HCT116 (cell line): ENCODE measurements at regions not wholly inside any gene's neighbourhood (a gene's known extent, or its start where the extent isn't known, plus 50 kb on each side); places are given as distances from the start of the nearest gene placed in this dataset.
"Not testable (repeated sequence)": the region's sequence is repeated elsewhere in the genome, so short reads cannot be mapped to it uniquely, and the experiment has no call there.

Experiments used
- ATAC-seq: fragments of 200-7000 bp; cut with Tn5 transposase; 2 replicates; pipeline ENCODE4 v1.9.1; 2020; ENCODE audit warnings: mild to moderate bottlenecking, moderate library complexity
- BruUV-seq: library from RNA; stranded (reverse); fragments of 400-500 nt; replicated peaks from 2 replicates; lab custom pipeline; 2021; lab: Mats Ljungman, UMichigan
- CTCF ChIA-PET: fragments of 300-600 bp; sonication (Branson Sonifier 250); formaldehyde crosslinking; loops from one replicate; lab custom pipeline; 2021; ENCODE audit warnings: antibody characterized with exemption; lab: Charles Lee
- POLR2A ChIA-PET: fragments of 300-600, 350-600 bp; sonication (Branson Sonifier 250); formaldehyde crosslinking; loops from one replicate; lab custom pipeline; 2021; ENCODE audit warnings: antibody characterized with exemption; lab: Charles Lee
- RAD21 ChIA-PET, 2 experiments: fragments of 300-600 bp; sonication (Branson Sonifier 250); formaldehyde crosslinking; loops; one replicate each; lab custom pipeline; 2023; ENCODE audit warnings: low total read pairs in 2 of 2; ENCODE audit not compliant: uncharacterized antibody in 2 of 2, unreplicated experiment in 2 of 2, low non-redundant PET in 1 of 2; lab: Charles Lee
- DNase-seq: peaks from one replicate; pipeline ENCODE4 v3.0.0-alpha.2; 2010; ENCODE audit warnings: low read depth, low spot score
- H2AFZ ChIP-seq: fragments of 200-600 bp; shearing (Covaris generic), sonication (generic); 2 replicates; pipeline ENCODE4 v1.6.1; 2017; ENCODE audit warnings: low read depth, mixed run types, mixed read lengths, antibody characterized with exemption, low read length; ENCODE audit not compliant: poor library complexity, severe bottlenecking
- H3K27ac ChIP-seq: 2 replicates; pipeline ENCODE4 v1.5.1; 2012; ENCODE audit warnings: low read depth, low read length
- H3K27me3 ChIP-seq: fragments of 200-600 bp; sonication (generic); 2 replicates; pipeline ENCODE4 v1.6.1; 2016; ENCODE audit warnings: mixed run types, low read length, mixed read lengths; ENCODE audit not compliant: insufficient read depth
- H3K36me3 ChIP-seq, 2 experiments: fragments of 200-500 bp in 1 of 2; fragments of 200-600 bp in 1 of 2; sonication (Bioruptor generic) in 1 of 2; sonication (generic) in 1 of 2; 2 replicates each; pipeline versions ENCODE4 v1.5.1 to v1.6.1; 2014 to 2016; ENCODE audit warnings: low read length in 2 of 2, inconsistent platforms in 1 of 2, mixed read lengths in 1 of 2, mixed run types in 1 of 2; ENCODE audit not compliant: insufficient read depth in 2 of 2, control insufficient read depth in 1 of 2
- H3K4me1 ChIP-seq, 2 experiments: fragments of 200-600 bp in 1 of 2; sonication (generic) in 1 of 2; 2 replicates each; pipeline versions ENCODE4 v1.5.1 to v1.6.1; 2012 to 2017; ENCODE audit warnings: low read length in 2 of 2, inconsistent platforms in 1 of 2, mild to moderate bottlenecking in 1 of 2, mixed read lengths in 1 of 2, mixed run types in 1 of 2, moderate library complexity in 1 of 2; ENCODE audit not compliant: insufficient read depth in 2 of 2, control insufficient read depth in 1 of 2
- H3K4me2 ChIP-seq: fragments of 200-600 bp; sonication (generic); 2 replicates; pipeline ENCODE4 v1.6.1; 2017; ENCODE audit warnings: mixed run types, low read length, mixed read lengths
- H3K4me3 ChIP-seq, 2 experiments: fragments of 200-600 bp in 1 of 2; sonication (generic) in 1 of 2; replicated peaks in 1 of 2; 2 replicates each; pipeline ENCODE4 v1.5.1; 2011 to 2016; ENCODE audit warnings: low read length in 2 of 2, control low read depth in 1 of 2, low read depth in 1 of 2, mild to moderate bottlenecking in 1 of 2, mixed read lengths in 1 of 2, mixed run types in 1 of 2
- H3K79me2 ChIP-seq: fragments of 200-600 bp; sonication (generic); 2 replicates; pipeline ENCODE4 v1.6.1; 2017; ENCODE audit warnings: mild to moderate bottlenecking, mixed run types, low read length, moderate library complexity, mixed read lengths; ENCODE audit not compliant: insufficient read depth
- H3K9ac ChIP-seq: fragments of 200-600 bp; sonication (generic); 2 replicates; pipeline ENCODE4 v1.6.1; 2016; ENCODE audit warnings: low read length, mixed read lengths
- H3K9me2 ChIP-seq: fragments of 200-600 bp; sonication (generic), shearing (Covaris generic); 2 replicates; pipeline ENCODE4 v1.6.1; 2017; ENCODE audit warnings: mixed run types, mild to moderate bottlenecking, moderate library complexity; ENCODE audit not compliant: insufficient read depth
- H3K9me3 ChIP-seq, 2 experiments: fragments of 200-500 bp in 1 of 2; fragments of 200-600 bp in 1 of 2; sonication (Bioruptor generic) in 1 of 2; sonication (generic) in 1 of 2; 2 replicates each; pipeline ENCODE4 v1.6.1; 2014 to 2017; ENCODE audit warnings: low read length in 2 of 2, mixed read lengths in 2 of 2, inconsistent platforms in 1 of 2, low read depth in 1 of 2, mild to moderate bottlenecking in 1 of 2, mixed run types in 1 of 2, moderate library complexity in 1 of 2; ENCODE audit not compliant: control insufficient read depth in 1 of 2, insufficient read depth in 1 of 2
- H4K20me1 ChIP-seq: fragments of 200-600 bp; sonication (generic), shearing (Covaris generic); 2 replicates; pipeline ENCODE4 v1.6.1; 2017; ENCODE audit warnings: mixed run types, mild to moderate bottlenecking, moderate library complexity; ENCODE audit not compliant: insufficient read depth
- CEBPB ChIP-seq: IDR thresholded peaks from 2 replicates; pipeline ENCODE4 v1.6.1; 2012; ENCODE audit warnings: low read depth
- EGR1 ChIP-seq: IDR thresholded peaks from 2 replicates; pipeline ENCODE4 v1.6.1; 2012; ENCODE audit warnings: low read depth
- ELF1 ChIP-seq: IDR thresholded peaks from 2 replicates; pipeline ENCODE4 v1.6.1; 2012; ENCODE audit warnings: low read depth, borderline replicate concordance
- EZH2 ChIP-seq: fragments of 200-600 bp; sonication (generic); IDR thresholded peaks from 2 replicates; pipeline ENCODE4 v1.6.1; 2017; ENCODE audit warnings: antibody characterized with exemption, mixed run types
- EZH2phosphoT487 ChIP-seq: fragments of 200-600 bp; IDR thresholded peaks from 2 replicates; pipeline ENCODE4 v1.6.1; 2018; ENCODE audit warnings: antibody characterized with exemption, borderline replicate concordance
- FOSL1 ChIP-seq: IDR thresholded peaks from 2 replicates; pipeline ENCODE4 v1.6.1; 2012; ENCODE audit warnings: low read depth
- POLR2A ChIP-seq: IDR thresholded peaks from 2 replicates; pipeline ENCODE4 v1.7.0; 2011; ENCODE audit warnings: borderline replicate concordance; ENCODE audit not compliant: insufficient read depth, insufficient read length; ENCODE audit errors: extremely low read depth
- SIN3A ChIP-seq: IDR thresholded peaks from 2 replicates; pipeline ENCODE4 v1.6.1; 2012; ENCODE audit warnings: low read depth
- TCF7L2 ChIP-seq: IDR thresholded peaks from 2 replicates; pipeline ENCODE4 v1.7.0; 2011; ENCODE audit warnings: borderline replicate concordance, inconsistent platforms; ENCODE audit not compliant: insufficient read depth, insufficient read length; ENCODE audit errors: extremely low read depth
- ZFX ChIP-seq: fragments of 450-650 bp; IDR thresholded peaks from 2 replicates; pipeline ENCODE4 v1.6.1; 2017
- ZNF274 ChIP-seq: fragments of 200-500 bp; sonication (Bioruptor generic); IDR thresholded peaks from 2 replicates; pipeline ENCODE4 v1.6.1; 2014; ENCODE audit warnings: mild to moderate bottlenecking, low read depth, low read length, inconsistent platforms
- intact Hi-C: fragments of 100-400 bp; cut with micrococcal nuclease; formaldehyde crosslinking; loops from 2 replicates; pipeline ENCODE4 v1.10.0; 2022
- TF ChIP-seq, protein P1 (sequence below): IDR thresholded peaks from 2 replicates; pipeline ENCODE4 v1.6.1; 2012; ENCODE audit warnings: low read depth
- TF ChIP-seq, protein P2 (sequence below): IDR thresholded peaks from 2 replicates; pipeline ENCODE4 v1.6.1; 2012
- TF ChIP-seq, protein P3 (sequence below): IDR thresholded peaks from 2 replicates; pipeline ENCODE4 v1.6.1; 2012

DNA sequence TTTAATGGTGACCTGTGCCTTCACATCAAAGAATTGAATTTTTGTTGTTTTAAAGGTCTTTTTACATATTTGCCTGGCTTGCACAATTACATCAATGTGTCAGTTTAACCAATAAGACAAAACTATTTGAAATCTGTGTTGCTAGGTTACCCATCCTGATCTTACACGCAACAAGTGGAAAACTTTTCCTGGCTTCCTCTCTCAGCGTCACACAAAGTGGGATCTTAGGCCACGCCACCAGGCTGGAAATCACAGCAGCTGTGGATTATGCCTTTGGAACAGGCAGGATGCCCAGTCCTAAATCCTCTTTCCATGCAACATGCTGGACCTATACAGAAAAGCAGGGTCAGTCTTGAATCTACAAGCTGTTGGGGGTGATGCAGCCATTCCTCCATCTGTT, 298.2 kb upstream of the HNRNPA3 start:
- Histone ChIP-seq H3K9me3 (no peaks in the 10 kb centered on the region), H3K4me3 (no peak overlapping the region), H4K20me1 (no peaks in the 10 kb centered on the region), H3K27me3 (peaks cover 20% of the 10 kb centered on the region), H3K27ac (no peak overlapping the region), H3K4me1 (no peaks in the 10 kb centered on the region), H3K79me2 (no peaks in the 10 kb centered on the region), H3K9ac (no peak overlapping the region), H3K36me3 (no peaks in the 10 kb centered on the region), H3K4me2 (no peak overlapping the region), H3K9me2 (no peaks in the 10 kb centered on the region), H2AFZ (no peak overlapping the region)
- intact Hi-C loops = no loop called here
- no TSS peak for BruUV-seq
- ChIA-PET POLR2A (no interaction called here), RAD21 (no interaction called here), CTCF (no interaction called here)
- no peak for DNase-seq
- ATAC-seq = no peak
- TF ChIP-seq ZFX (no peak), FOSL1 (no peak), EZH2 (no peak), ELF1 (no peak), CEBPB (no peak), POLR2A (no peak), TCF7L2 (no peak), EGR1 (no peak), SIN3A (no peak), EZH2phosphoT487 (no peak), ZNF274 (no peak)
- TF ChIP-seq, protein P1, sequence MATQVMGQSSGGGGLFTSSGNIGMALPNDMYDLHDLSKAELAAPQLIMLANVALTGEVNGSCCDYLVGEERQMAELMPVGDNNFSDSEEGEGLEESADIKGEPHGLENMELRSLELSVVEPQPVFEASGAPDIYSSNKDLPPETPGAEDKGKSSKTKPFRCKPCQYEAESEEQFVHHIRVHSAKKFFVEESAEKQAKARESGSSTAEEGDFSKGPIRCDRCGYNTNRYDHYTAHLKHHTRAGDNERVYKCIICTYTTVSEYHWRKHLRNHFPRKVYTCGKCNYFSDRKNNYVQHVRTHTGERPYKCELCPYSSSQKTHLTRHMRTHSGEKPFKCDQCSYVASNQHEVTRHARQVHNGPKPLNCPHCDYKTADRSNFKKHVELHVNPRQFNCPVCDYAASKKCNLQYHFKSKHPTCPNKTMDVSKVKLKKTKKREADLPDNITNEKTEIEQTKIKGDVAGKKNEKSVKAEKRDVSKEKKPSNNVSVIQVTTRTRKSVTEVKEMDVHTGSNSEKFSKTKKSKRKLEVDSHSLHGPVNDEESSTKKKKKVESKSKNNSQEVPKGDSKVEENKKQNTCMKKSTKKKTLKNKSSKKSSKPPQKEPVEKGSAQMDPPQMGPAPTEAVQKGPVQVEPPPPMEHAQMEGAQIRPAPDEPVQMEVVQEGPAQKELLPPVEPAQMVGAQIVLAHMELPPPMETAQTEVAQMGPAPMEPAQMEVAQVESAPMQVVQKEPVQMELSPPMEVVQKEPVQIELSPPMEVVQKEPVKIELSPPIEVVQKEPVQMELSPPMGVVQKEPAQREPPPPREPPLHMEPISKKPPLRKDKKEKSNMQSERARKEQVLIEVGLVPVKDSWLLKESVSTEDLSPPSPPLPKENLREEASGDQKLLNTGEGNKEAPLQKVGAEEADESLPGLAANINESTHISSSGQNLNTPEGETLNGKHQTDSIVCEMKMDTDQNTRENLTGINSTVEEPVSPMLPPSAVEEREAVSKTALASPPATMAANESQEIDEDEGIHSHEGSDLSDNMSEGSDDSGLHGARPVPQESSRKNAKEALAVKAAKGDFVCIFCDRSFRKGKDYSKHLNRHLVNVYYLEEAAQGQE = no peak
- TF ChIP-seq, protein P2, sequence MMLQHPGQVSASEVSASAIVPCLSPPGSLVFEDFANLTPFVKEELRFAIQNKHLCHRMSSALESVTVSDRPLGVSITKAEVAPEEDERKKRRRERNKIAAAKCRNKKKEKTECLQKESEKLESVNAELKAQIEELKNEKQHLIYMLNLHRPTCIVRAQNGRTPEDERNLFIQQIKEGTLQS = no peak
- TF ChIP-seq, protein P3, sequence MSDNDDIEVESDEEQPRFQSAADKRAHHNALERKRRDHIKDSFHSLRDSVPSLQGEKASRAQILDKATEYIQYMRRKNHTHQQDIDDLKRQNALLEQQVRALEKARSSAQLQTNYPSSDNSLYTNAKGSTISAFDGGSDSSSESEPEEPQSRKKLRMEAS = no peak

DNA sequence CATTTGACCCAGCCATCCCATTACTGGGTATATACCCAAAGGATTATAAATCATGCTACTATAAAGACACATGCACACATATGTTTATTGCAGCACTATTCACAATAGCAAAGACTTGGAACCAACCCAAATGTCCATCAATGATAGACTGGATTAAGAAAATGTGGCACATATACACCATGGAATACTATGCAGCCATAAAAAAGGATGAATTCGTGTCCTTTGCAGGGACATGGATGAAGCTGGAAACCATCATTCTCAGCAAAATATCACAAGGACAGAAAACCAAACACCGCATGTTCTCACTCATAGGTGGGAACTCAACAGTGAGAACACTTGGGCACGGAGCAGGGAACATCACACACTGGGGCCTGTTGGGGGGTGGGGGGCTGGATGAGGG, 290.0 kb upstream of the HNRNPA3 start:
- H3K4me3 ChIP-seq, H3K4me1 ChIP-seq, DNase-seq, H3K36me3 ChIP-seq, H3K27ac ChIP-seq, H3K9me2 ChIP-seq, H3K9me3 ChIP-seq, CTCF ChIA-PET, BruUV-seq, H4K20me1 ChIP-seq, RAD21 ChIA-PET, H3K27me3 ChIP-seq, POLR2A ChIA-PET, intact Hi-C loops, H3K79me2 ChIP-seq, H3K4me2 ChIP-seq, H2AFZ ChIP-seq, H3K9ac ChIP-seq, ATAC-seq: not testable (repeated sequence)
